ENCODE measurements at regions not wholly inside any gene's neighbourhood (a gene's known extent, or its start where the extent isn't known, plus 50 kb on each side); places are given as distances from the start of the nearest gene placed in this dataset.

- TF ChIP-seq, protein P1, sequence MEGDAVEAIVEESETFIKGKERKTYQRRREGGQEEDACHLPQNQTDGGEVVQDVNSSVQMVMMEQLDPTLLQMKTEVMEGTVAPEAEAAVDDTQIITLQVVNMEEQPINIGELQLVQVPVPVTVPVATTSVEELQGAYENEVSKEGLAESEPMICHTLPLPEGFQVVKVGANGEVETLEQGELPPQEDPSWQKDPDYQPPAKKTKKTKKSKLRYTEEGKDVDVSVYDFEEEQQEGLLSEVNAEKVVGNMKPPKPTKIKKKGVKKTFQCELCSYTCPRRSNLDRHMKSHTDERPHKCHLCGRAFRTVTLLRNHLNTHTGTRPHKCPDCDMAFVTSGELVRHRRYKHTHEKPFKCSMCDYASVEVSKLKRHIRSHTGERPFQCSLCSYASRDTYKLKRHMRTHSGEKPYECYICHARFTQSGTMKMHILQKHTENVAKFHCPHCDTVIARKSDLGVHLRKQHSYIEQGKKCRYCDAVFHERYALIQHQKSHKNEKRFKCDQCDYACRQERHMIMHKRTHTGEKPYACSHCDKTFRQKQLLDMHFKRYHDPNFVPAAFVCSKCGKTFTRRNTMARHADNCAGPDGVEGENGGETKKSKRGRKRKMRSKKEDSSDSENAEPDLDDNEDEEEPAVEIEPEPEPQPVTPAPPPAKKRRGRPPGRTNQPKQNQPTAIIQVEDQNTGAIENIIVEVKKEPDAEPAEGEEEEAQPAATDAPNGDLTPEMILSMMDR (IDR thresholded peaks at IDR 0.05): no peak
- TF ChIP-seq POLR2AphosphoS5 (IDR thresholded peaks at IDR 0.05) (no peak), EP300 (IDR thresholded peaks at IDR 0.05) (no peak)
Measured at GRCh38 chr19:29399804-29400203, 126.0 kb upstream of the VSTM2B start.
